Testis (tissue), 2 donors: ENCODE measurements at regions not wholly inside any gene's neighbourhood (a gene's known extent, or its start where the extent isn't known, plus 50 kb on each side); places are given as distances from the start of the nearest gene placed in this dataset.
"Not testable (repeated sequence)": the region's sequence is repeated elsewhere in the genome, so short reads cannot be mapped to it uniquely, and the experiment has no call there.

Experiments
- DNase-seq: peaks from one replicate; pipeline ENCODE4 v3.0.0-alpha.2; 2019
- H3K27ac ChIP-seq, 2 donors: fragments of 200-600 bp; sonication (generic); one replicate each; pipeline ENCODE4 v1.5.1; 2019
- H3K27me3 ChIP-seq: fragments of 200-600 bp; sonication (generic); one replicate; pipeline ENCODE4 v1.5.1; 2019
- H3K36me3 ChIP-seq: fragments of 200-600 bp; sonication (generic); one replicate; pipeline ENCODE4 v1.5.1; 2017; ENCODE audit warnings: low read depth; ENCODE audit errors: missing control alignments
- H3K4me1 ChIP-seq: fragments of 200-600 bp; sonication (generic); one replicate; pipeline ENCODE4 v1.5.1; 2019
- H3K4me3 ChIP-seq, 2 donors: fragments of 200-600 bp; sonication (generic); one replicate each; pipeline ENCODE4 v1.5.1; 2017 to 2019
- H3K9me3 ChIP-seq: fragments of 200-600 bp; sonication (generic); one replicate; pipeline ENCODE4 v1.5.1; 2017
- CTCF ChIP-seq, 3 experiments: fragments of 450-650 bp in 2 of 3; fragments of 200-600 bp in 1 of 3; sonication (generic) in 1 of 3; IDR thresholded peaks; one replicate each; pipeline ENCODE4 v1.5.1; 2016 to 2019; ENCODE audit warnings: antibody characterized with exemption in 3 of 3, mild to moderate bottlenecking in 2 of 3, moderate library complexity in 1 of 3
- POLR2A ChIP-seq: fragments of 450-650 bp; IDR thresholded peaks from one replicate; pipeline ENCODE4 v1.6.1; 2017; ENCODE audit warnings: antibody characterized with exemption, mild to moderate bottlenecking, moderate library complexity
- WGBS, 2 donors: methylation state at CpG; one replicate each; pipeline ENCODE4 v1.1.5; 2018; 5-methylcytosine and 5-hydroxymethylcytosine counted together
- intact Hi-C: fragments of 100-400 bp; cut with DNase I; formaldehyde crosslinking; loops from one replicate; pipeline ENCODE4 v1.15.1; 2023; ENCODE audit warnings: low total_unique reads

GRCh38 chr4:99736846-99737245 is 79.2 kb upstream of the C4orf54 start:
- Histone ChIP-seq H3K4me1 (no peaks in the 10 kb centered on the region), H3K27me3 (no peaks in the 10 kb centered on the region), H3K36me3 (no peaks in the 10 kb centered on the region), H3K27ac (no peak overlapping the region), H3K9me3 (no peaks in the 10 kb centered on the region), H3K4me3 (no peak overlapping the region)
- 38 to 81% methylated on average over 1 of the region's 1 CpG for WGBS, 2 donors
- DNase-seq: no peak
- TF ChIP-seq POLR2A (no peak), CTCF (IDR thresholded peaks at IDR 0.05) (no peak)
- intact Hi-C loops: no loop called here

- H3K27me3 ChIP-seq: no peaks in the 10 kb centered on the region
- H3K9me3 ChIP-seq: no peaks in the 10 kb centered on the region
- no peak for DNase-seq
- H3K4me3 ChIP-seq: no peak overlapping the region
- H3K4me1 ChIP-seq: no peaks in the 10 kb centered on the region
- no peaks in the 10 kb centered on the region for H3K36me3 ChIP-seq
- intact Hi-C loops: no loop called here
- TF ChIP-seq CTCF (IDR thresholded peaks at IDR 0.05): no peak
- no peak for TF ChIP-seq POLR2A
- no peak overlapping the region for H3K27ac ChIP-seq
Observed at GRCh38 chr4:99735822-99736221, 78.2 kb upstream of the C4orf54 start.

GRCh38 chr4:99734583-99735322 is 77.1 kb upstream of the C4orf54 start:
- TF ChIP-seq POLR2A: no peak
- no peak for TF ChIP-seq CTCF (IDR thresholded peaks at IDR 0.05)

GRCh38 chr4:99733455-99733854 is 75.8 kb upstream of the C4orf54 start:
- H3K27ac ChIP-seq: not testable (repeated sequence)

More at GRCh38 chr4:99734583-99735322, 77.1 kb upstream of the C4orf54 start:
- no peaks in the 10 kb centered on the region for H3K9me3 ChIP-seq
- H3K27ac ChIP-seq: no peak overlapping the region
- no peaks in the 10 kb centered on the region for H3K4me1 ChIP-seq
- intact Hi-C loops: no loop called here
- no peaks in the 10 kb centered on the region for H3K27me3 ChIP-seq
- no peak for DNase-seq
- WGBS, 2 donors: 90 to 92% methylated on average over 2 of the region's 2 CpGs
- H3K36me3 ChIP-seq: no peaks in the 10 kb centered on the region
- no peak overlapping the region for H3K4me3 ChIP-seq

GRCh38 chr4:99729186-99729585 is 71.6 kb upstream of the C4orf54 start:
- no peaks in the 10 kb centered on the region for H3K9me3 ChIP-seq
- no peak overlapping the region for H3K4me3 ChIP-seq
- no peak overlapping the region for H3K27ac ChIP-seq
- intact Hi-C loops: no loop called here
- DNase-seq: no peak
- WGBS, 2 donors: 95 to 100% methylated on average over 1 of the region's 1 CpG
- H3K4me1 ChIP-seq: no peaks in the 10 kb centered on the region
- H3K27me3 ChIP-seq: no peaks in the 10 kb centered on the region
- H3K36me3 ChIP-seq: no peaks in the 10 kb centered on the region
- no peak for TF ChIP-seq CTCF (IDR thresholded peaks at IDR 0.05)
- TF ChIP-seq POLR2A: no peak

More at GRCh38 chr4:99733455-99733854, 75.8 kb upstream of the C4orf54 start:
- H3K9me3 ChIP-seq, H3K4me3 ChIP-seq, intact Hi-C loops, DNase-seq, H3K4me1 ChIP-seq, H3K27me3 ChIP-seq, H3K36me3 ChIP-seq: not testable (repeated sequence)
- 74 to 75% methylated on average over 4 of the region's 4 CpGs for WGBS, 2 donors
